Stimulated activated CD4-positive, alpha-beta T cell treated with anti-CD3 and anti-CD28 coated beads, Interleukin-2, amount 100 ng/mL, for 4 hours (primary cell): ENCODE measurements at regions not wholly inside any gene's neighbourhood (a gene's known extent, or its start where the extent isn't known, plus 50 kb on each side); places are given as distances from the start of the nearest gene placed in this dataset.
"Not testable (repeated sequence)": the region's sequence is repeated elsewhere in the genome, so short reads cannot be mapped to it uniquely, and the experiment has no call there.

Experiments used
- DNase-seq: peaks from one replicate; pipeline ENCODE4 v3.0.0-alpha.2; 2020; ENCODE audit warnings: low read depth

DNA sequence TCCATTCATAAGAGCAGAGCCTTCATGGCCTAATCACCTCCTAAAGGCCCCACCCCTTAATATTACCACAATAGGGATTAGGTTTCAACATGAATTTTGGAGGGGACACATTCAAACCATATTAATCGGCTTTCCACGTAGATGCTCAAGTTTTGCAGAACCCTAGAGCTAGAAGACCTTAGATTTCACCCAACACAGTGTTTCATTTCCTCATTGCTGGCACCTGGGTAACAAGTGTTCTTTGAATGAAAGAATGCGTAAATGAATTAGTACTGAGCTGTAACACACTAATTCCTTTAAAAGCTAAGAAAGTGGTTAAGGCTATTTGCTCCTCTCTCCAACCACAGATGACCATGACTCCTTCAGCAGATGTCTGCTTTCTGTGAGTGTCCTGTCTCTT is 252.5 kb downstream of the SMAD2 start:
- DNase-seq: no peak

GRCh38 chr18:47669815-47670214 is 260.6 kb downstream of the SMAD2 start:
- DNase-seq: no peak

- DNase-seq: no peak
These were observed 272.0 kb downstream of the SMAD2 start for GRCh38 chr18:47658498-47658897.

- DNase-seq: no peak
These were observed 275.5 kb downstream of the SMAD2 start for GRCh38 chr18:47654988-47655387.

GRCh38 chr18:47644896-47645295 is 285.6 kb downstream of the SMAD2 start:
- no peak for DNase-seq

DNA sequence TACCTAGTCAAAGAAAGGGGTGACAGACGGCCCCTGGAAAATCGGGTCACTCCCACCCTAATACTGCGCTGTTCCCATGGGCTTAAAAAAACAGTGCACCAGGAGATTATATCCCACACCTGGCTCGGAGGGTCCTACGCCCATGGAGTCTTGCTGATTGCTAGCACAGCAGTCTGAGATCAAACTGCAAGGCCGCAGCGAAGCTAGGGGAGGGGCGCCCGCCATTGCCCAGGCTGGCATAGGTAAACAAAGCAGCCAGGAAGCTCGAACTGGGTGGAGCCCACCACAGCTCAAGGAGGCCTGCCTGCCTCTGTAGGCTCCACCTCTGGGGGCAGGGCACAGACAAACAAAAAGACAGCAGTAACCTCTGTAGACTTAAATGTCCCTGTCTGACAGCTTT is 292.9 kb downstream of the SMAD2 start:
- DNase-seq: not testable (repeated sequence)

GRCh38 chr18:47635416-47635815 is 295.0 kb downstream of the SMAD2 start:
- DNase-seq: no peak

DNA sequence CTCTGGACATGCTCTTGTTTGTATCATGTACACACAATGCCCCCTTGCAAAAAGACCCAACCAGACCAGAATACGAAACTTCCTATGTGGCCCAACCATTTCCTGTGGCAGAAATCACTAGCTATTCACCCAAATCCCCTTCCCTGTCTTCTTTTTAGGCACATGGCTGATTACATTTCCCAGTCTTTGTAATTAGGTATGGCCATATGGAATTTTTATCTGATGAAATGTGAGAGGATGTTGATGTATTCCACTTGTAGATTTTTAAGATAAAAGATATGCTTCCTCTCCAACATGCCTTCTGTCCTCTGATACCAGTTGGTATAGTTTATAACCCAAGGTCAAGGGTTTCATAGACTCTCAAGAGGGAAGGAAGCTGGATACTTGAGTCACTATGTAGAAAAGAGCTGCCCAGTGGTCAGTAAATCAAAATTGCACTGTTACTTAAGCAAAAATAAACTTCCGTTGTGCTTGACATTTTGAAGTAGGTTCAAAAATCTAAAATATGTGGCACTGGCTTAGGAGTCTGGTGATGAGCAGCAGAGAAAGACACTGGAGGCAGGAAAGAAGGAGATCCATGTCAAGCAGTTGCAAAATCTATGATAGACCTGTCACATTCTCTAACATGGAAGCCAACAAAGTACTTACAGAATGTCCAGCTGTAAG is 297.4 kb downstream of the SMAD2 start:
- DNase-seq: no peak

- DNase-seq: no peak
These were observed 301.6 kb downstream of the SMAD2 start for GRCh38 chr18:47628893-47629292.

DNA sequence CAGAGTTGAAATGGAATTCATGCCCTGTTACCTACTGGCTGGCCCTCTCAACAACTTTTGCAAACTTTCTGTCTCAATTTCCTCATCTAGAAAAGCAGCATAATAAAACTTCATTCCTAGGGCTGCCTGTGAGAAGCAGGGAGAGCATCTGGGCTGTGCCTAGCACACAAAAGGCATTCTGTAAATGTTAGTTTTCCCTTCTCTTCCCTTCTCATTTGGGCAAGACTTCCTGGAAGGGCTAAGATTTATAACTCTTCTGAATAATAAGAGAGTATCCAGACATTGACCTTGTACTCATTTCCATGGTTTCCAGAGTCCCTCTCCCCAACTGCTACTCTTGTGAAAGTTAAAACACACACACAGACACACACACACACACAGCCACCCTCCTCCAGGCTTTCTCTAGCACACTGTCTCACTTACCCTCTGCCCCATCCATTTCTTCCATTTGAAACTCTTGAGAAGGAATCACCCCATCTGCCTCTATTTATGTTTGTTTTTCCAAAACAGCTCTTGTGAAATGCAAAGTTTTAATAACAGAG is 302.1 kb downstream of the SMAD2 start:
- DNase-seq: no peak

- DNase-seq: no peak
These were observed 303.4 kb downstream of the SMAD2 start for GRCh38 chr18:47627030-47627429.

- DNase-seq: no peak
These were observed 310.5 kb downstream of the SMAD2 start for GRCh38 chr18:47619771-47620448.

- no peak for DNase-seq
These were observed 311.7 kb downstream of the SMAD2 start for GRCh38 chr18:47618758-47619157.

DNA sequence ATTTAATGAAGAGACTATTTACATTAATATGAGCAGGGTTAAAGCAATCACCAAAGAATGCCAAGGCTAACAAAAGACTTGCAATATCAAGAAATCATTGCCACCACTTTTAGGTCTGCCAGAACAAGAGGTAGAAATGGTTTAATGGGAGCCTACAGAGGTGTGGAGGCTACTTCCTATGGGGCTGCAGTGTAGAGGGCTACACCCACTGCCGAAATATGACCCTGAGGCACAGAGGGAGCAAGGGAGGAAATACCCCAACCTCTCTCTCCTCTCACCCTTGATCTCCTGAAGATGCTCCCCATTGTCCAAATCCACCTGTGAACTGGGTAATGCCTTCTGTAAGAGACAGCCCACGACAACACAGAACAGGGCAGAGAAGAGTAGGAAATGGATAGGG is 315.4 kb downstream of the SMAD2 start:
- no peak for DNase-seq

DNA sequence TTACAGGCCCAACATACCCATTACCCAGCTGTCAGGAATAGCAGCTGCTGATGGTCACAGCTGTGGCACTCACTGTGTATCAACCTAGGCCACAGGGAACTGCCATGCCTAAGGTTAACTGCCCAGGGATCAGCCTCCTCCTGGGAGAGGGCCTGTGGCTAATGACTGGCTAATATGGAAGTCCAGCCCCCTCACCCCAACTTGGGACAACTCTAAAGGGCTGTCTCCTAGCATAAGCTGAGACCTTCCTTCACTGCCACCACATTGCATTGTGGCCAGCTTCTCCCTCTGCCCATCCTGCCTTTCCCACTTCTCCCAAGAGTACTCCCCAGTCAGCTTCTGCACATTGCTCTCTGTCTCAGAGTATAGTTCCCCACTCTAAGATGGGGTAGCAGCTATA is 316.5 kb downstream of the SMAD2 start:
- no peak for DNase-seq

GRCh38 chr18:47611649-47612048 is 318.8 kb downstream of the SMAD2 start:
- no peak for DNase-seq

- no peak for DNase-seq
These were observed 323.9 kb downstream of the SMAD2 start for GRCh38 chr18:47606526-47606925.

GRCh38 chr18:47605093-47605492 is 325.4 kb downstream of the SMAD2 start:
- DNase-seq: no peak

- DNase-seq: no peak
These were observed 326.4 kb downstream of the SMAD2 start for GRCh38 chr18:47604021-47604420.

DNA sequence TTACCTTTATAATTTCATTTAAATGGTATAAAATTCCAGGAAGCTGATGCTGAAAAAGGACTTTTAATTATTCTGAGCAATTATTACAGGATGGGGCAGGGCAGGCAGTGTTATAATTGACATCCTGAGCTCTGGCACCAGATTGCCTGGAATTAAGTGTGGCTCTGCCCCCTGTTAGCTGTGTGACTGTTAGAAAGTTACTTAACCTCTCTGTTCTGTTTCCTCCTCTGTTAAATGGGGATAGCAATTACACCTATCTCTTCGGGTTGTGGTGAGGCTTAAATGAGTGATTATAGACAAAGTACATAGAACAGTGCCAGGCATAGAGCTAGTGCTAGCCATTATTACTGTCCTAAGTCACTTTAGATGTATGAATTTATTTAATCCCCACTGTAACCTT is 327.3 kb downstream of the SMAD2 start:
- DNase-seq: no peak

GRCh38 chr18:47602273-47602897 is 328.1 kb downstream of the SMAD2 start:
- no peak for DNase-seq

- DNase-seq: no peak
These were observed 328.7 kb downstream of the SMAD2 start for GRCh38 chr18:47601581-47602272.
